ENCODE measurements at regions not wholly inside any gene's neighbourhood (a gene's known extent, or its start where the extent isn't known, plus 50 kb on each side); places are given as distances from the start of the nearest gene placed in this dataset.

DNA sequence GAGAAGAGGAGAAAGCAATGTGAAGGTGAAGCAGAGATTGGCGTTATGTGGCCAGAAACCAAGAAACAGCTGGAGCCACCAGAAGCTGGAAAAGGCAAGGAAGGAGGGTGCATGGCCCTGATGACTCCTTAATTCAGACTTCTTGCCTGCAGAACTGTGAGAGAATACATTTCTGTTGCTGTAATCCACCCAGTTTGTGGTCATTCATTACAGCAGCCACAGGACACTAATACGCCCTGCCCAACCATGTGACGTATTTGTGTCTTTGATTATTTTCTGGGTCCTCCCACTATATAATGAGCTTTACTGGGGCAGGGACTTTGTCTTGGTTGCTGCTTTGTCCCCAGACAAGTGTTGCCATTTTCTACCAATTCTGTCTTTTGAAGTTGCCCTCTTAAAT, 64.5 kb upstream of the MITF start:
- TF ChIP-seq, protein P1, sequence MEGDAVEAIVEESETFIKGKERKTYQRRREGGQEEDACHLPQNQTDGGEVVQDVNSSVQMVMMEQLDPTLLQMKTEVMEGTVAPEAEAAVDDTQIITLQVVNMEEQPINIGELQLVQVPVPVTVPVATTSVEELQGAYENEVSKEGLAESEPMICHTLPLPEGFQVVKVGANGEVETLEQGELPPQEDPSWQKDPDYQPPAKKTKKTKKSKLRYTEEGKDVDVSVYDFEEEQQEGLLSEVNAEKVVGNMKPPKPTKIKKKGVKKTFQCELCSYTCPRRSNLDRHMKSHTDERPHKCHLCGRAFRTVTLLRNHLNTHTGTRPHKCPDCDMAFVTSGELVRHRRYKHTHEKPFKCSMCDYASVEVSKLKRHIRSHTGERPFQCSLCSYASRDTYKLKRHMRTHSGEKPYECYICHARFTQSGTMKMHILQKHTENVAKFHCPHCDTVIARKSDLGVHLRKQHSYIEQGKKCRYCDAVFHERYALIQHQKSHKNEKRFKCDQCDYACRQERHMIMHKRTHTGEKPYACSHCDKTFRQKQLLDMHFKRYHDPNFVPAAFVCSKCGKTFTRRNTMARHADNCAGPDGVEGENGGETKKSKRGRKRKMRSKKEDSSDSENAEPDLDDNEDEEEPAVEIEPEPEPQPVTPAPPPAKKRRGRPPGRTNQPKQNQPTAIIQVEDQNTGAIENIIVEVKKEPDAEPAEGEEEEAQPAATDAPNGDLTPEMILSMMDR (IDR thresholded peaks at IDR 0.05; ENCODE audit: insufficient read depth, missing control alignments) = no peak
- FAIRE-seq = no peak
- no peak for DNase-seq (ENCODE audit: insufficient read length, low spot score)

- DNase-seq (ENCODE audit: insufficient read length, low spot score) (peak; percentile 29), FAIRE-seq (peak; percentile 73)
- TF ChIP-seq, protein P1 (IDR thresholded peaks at IDR 0.05; ENCODE audit: insufficient read depth, missing control alignments) = peak; percentile 82
Measured at GRCh38 chr3:69671082-69671952, 67.9 kb upstream of the MITF start.

GRCh38 chr3:69669070-69669469, 70.2 kb upstream of the MITF start:
- DNase-seq (ENCODE audit: insufficient read length, low spot score) (no peak), FAIRE-seq (no peak)
- TF ChIP-seq, protein P1 (IDR thresholded peaks at IDR 0.05; ENCODE audit: insufficient read depth, missing control alignments) = no peak

DNA sequence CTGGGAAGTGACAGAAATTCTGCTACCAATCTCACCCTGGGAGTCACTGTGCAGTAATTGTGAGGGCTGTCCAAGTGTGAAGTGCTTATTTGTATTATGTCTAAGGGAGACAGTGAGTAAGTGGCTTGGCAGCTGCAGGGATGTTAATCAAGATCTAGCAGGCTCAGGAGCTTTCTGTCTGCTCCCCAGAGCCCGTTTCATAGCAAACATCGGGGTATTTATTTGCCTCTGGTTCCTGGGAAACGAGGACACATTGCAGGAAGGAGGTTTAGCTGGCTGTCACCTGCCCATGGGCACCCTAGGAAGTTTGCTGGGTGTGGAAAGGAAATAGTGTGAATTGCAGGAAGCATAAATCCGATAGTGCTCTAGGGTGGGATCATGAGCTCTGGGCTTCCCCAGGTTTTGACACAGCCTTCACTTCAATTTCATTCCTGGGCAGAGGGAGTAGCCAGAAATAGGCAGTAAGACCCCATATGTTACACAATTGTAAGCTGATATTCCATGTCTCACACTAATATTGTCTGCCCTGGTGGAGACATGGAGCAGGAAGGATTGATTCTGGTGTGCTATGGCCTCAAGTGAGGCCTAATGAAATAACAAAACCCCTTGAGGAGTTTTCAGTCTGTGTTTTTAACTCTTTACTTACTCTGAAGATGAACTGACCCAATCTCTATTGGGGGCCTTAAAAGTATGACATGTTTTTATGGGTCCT, 74.1 kb upstream of the MITF start:
- FAIRE-seq (no peak), DNase-seq (ENCODE audit: insufficient read length, low spot score) (peak; percentile 27)
- TF ChIP-seq, protein P1 (IDR thresholded peaks at IDR 0.05; ENCODE audit: insufficient read depth, missing control alignments) = no peak

GRCh38 chr3:69660631-69661030, 78.6 kb upstream of the MITF start:
- DNase-seq (ENCODE audit: insufficient read length, low spot score) (no peak), FAIRE-seq (no peak)
- TF ChIP-seq, protein P1 (IDR thresholded peaks at IDR 0.05; ENCODE audit: insufficient read depth, missing control alignments) = no peak

DNA sequence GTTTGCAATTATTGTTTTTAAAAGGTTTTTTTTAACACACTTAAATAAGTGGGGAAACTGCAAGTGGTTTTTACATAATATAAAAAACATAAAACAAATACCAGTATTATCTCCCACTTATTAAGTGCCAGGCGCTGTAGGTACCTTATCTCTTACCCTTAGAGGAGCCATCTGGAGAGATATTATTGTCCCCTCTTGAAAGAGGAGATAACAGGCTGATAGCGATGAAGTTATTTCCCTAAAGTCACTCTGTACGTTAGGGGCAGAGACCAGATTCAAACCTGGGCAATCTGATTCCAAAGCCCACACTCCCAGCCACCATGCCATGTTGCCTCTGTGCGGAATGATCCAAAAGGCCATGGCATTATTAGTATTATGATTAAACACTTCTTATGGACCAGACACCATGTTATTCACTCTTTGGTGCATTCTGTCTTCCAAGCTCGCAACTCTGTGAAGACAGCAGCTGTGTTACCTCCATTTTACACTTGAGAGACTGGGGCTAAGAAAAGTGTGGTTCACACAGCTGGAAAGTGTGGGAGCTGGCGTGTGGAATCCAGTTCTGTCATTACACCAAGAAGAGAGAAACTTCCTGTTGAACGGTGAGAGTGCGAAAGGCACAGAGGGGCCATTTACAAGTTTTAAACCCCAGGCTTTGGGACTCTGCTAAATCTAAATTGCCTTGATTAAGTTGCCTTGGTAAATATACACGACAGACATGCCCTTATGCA, 79.9 kb upstream of the MITF start:
- TF ChIP-seq, protein P1 (IDR thresholded peaks at IDR 0.05; ENCODE audit: insufficient read depth, missing control alignments) = no peak
- FAIRE-seq (no peak), DNase-seq (ENCODE audit: insufficient read length, low spot score) (no peak)

Measured in D721Med (cell line).